ENCODE measurements at regions not wholly inside any gene's neighbourhood (a gene's known extent, or its start where the extent isn't known, plus 50 kb on each side); places are given as distances from the start of the nearest gene placed in this dataset.

- TF ChIP-seq CTCF (IDR thresholded peaks at IDR 0.05) (no peak), POLR2A (IDR thresholded peaks at IDR 0.05) (no peak)
These were observed 203.4 kb upstream of the HES1 start for GRCh38 chr3:193932576-193932975.

All from prostate gland (tissue), 2 donors.